22Rv1 (cell line): ENCODE measurements at regions not wholly inside any gene's neighbourhood (a gene's known extent, or its start where the extent isn't known, plus 50 kb on each side); places are given as distances from the start of the nearest gene placed in this dataset.

Experiments
- CTCF ChIP-seq: fragments of 450-650 bp; IDR thresholded peaks from 2 replicates; pipeline ENCODE4 v1.5.1; 2017; ENCODE audit warnings: mild to moderate bottlenecking
- ZFX ChIP-seq: fragments of 450-650 bp; IDR thresholded peaks from 2 replicates; pipeline ENCODE4 v1.6.1; 2017; ENCODE audit warnings: antibody characterized with exemption, borderline replicate concordance

DNA sequence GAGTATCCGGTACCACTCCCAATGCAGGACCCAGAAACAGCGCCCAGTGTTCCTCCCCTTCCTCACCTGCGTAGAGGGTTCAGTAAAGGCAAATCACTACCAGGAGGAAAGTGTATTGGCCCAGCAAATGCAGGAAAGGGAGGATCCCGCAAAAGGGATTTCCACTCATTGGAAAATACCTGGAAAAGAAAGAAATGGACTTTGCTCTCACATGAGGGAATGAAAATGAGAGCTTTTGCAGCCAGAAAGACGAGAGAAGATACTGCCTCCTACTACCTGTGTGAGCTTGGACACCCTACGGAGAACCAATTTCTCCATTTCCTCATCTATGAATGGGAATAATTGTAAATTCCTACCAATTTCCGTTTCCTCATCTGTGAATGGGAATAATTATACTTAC lies 184.1 kb upstream of the PPARGC1A start:
- TF ChIP-seq CTCF (no peak), ZFX (no peak)
